HG03066 (cell line): ENCODE measurements at regions not wholly inside any gene's neighbourhood (a gene's known extent, or its start where the extent isn't known, plus 50 kb on each side); places are given as distances from the start of the nearest gene placed in this dataset.

Source experiments
- ATAC-seq: cut with Tn5 transposase; IDR thresholded peaks from one replicate; pipeline ENCODE4 v1.9.1; 2021; ENCODE audit warnings: low read depth; ENCODE audit not compliant: unreplicated experiment

GRCh38 chr20:60586269-60587050 is 628.2 kb downstream of the CDH26 start:
- no peak for ATAC-seq

- ATAC-seq: no peak
These were observed 629.8 kb downstream of the CDH26 start for GRCh38 chr20:60587986-60588385.

DNA sequence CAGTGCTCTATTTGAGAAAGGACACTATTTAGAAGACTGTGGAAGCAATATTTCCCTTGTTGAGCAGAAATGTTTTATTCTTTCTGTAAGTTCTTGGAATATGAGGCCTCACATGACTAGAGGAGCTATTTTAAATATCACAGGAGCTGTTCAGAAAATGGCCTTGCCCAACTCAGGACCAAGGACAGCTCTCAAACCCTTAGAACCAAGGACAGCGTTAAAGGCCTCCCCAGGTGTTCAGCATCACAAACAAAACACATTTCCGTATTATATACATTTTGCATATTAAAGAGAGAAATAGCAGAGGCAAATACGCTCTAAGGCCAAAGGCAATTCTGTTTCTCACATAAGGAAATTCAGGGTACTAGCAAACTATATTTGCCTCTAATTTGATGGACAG is 631.4 kb downstream of the CDH26 start:
- no peak for ATAC-seq

GRCh38 chr20:60591172-60591799 is 633.1 kb downstream of the CDH26 start:
- no peak for ATAC-seq

DNA sequence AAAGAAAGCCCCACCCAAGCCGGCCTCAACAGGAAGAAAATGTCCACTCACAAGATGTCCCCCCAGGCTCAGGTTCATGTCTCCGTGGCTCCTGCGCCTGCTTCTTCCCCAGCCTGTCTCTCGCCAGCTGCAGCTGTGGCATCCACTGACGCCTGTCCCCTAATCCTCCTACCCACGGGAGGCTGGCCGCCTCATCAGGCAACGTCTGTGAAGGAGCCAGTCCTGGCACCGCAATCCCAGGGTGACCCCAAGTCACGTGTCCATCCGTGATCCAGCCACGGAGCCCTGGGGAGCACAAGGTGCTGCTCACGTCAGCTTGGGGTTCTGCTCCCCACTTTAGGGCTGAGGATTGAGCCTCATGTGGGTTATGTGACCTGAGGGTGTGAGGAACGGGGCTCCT is 640.3 kb downstream of the CDH26 start:
- ATAC-seq: no peak

DNA sequence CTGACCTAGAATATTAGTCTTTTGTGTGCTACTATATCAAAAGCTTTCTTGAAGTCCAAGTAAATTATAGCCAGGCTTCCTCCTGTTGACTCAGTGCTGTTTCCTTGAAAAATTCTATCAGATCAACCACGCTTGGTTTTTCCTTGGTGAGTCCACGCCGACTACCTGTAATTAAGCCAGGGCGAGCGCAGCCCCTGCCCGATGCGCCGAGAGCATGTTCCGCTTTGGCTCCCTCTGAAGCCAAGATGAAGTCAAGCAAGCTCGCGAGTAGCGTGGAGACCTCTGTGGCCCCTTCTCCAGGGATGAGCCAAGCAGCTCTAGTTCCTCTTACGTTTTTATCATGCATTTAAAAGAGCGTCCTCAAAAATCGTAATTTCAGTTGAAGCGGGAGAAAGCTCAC is 641.2 kb downstream of the CDH26 start:
- no peak for ATAC-seq

DNA sequence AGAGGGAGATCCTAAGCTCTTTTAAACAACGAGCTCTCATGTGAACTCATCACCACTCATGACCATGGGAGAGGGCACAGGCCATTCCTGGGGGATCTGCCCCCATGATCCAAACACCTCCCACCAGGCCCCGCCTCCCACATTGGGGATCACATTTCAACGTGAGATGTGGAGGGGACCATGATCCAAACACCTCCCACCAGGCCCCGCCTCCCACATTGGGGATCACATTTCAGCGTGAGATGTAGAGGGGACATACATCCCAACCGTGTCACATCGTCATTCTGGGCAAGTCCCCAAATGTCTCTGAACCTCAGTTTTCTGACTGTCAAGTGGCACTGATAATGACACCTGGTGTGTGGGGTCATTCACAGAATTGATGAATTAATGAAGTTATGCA is 641.8 kb downstream of the CDH26 start:
- ATAC-seq: no peak

DNA sequence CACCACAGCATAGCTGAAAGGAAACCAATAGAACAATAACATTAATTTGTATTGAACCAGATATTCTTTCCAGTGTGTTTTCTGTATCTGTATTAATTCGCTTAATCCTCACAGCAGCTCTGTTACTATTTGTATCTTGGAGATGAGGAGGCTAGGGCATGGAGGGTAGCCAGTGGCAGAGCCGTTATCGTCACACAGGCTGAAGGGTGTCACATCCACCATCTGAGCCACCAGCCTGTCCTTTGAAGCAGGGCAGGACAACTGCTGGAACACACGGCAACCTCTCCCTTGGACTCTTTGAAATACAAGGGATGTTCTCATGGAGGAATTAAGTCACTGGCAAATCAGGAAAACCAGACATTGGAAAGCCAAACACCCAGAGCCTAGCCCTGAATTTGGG is 628.0 kb upstream of the CDH4 start:
- ATAC-seq: no peak

DNA sequence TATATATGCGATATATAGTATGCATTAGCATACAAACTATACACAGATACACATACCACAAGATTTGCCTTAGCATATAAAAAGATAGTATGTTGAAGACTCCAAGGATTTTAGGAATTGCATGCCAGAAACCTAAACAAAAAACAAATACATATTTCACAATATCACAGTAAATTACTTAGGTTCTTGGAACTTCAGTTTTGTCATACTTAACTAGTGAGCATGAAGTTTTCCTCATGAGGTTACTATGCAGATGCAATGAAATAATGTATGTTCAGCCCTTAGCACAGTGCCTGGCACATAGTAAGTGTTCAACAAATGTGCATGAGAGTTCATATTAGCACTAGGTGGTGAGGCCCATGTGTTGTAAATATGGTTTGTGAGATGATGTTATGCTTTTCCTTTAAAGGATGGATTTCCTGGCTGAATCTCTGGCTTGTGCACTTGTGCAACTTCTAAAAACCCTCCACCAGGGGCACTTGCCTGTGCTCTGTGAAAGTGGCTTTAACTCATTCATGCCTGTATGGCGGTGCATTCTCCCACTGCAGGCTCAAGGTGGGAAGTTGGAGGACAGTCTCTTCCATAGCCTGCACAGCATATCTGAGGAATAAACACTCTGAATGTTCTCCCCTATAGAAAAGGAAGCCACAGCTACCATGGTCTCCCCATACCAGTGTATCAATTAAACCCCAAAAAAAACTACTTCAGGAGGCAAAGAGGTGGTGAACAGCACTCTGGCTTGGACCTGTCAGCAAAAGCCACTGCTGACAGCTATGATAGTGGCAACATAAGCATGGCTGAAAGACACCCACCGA is 624.1 kb upstream of the CDH4 start:
- ATAC-seq: no peak

DNA sequence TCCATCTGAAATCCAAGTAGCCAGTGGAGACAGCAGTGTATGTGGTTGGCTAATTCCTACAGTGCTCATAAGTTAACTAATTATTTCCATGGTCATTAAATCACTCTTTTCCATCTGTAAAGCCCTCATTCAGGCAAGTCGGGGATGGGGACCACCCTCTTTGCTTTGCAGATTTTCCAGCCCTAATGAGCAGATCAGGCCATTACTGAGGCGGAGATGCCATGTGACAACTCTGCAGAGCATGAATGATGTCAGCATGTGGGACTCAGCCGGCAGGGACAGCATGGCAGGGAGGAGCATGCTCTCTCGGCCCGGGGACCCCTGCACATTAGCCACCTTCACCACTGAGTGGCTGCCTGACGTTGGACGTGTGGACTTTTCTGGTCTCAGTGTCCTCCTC is 623.3 kb upstream of the CDH4 start:
- no peak for ATAC-seq

GRCh38 chr20:60629206-60629605 is 622.9 kb upstream of the CDH4 start:
- no peak for ATAC-seq

GRCh38 chr20:60630609-60631008 is 621.5 kb upstream of the CDH4 start:
- no peak for ATAC-seq

DNA sequence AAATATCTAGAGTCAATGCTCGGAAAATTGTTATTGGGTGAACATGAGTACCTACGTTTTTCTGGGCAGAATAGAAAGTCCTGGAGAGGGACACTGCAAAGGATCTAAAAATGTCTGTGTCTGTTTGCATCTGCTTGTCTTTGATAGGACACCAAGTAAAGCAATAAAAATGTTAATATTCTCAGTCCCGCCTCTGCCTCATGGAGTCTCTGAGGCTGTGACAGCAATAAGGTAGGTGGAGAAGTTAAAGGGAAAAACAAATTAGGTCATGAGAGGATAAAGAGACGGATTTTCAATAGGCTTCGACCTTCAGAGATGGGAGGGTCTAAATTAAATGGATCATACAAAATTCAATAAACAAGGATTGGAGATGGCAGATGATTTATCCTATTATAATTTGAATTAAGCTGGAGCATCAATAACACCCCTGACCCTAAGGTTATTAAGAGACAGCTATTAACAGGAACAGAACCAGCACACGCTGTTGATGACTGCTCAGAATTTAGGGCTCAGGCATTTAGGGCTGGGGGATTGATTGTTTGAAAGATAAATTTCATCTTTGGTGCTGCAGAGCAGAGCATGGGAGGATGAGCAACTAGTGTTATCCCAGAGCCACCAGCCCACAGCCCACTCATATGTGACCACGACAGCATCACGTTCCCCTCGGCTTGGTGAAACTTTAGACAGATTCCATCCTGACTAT is 620.3 kb upstream of the CDH4 start:
- no peak for ATAC-seq

DNA sequence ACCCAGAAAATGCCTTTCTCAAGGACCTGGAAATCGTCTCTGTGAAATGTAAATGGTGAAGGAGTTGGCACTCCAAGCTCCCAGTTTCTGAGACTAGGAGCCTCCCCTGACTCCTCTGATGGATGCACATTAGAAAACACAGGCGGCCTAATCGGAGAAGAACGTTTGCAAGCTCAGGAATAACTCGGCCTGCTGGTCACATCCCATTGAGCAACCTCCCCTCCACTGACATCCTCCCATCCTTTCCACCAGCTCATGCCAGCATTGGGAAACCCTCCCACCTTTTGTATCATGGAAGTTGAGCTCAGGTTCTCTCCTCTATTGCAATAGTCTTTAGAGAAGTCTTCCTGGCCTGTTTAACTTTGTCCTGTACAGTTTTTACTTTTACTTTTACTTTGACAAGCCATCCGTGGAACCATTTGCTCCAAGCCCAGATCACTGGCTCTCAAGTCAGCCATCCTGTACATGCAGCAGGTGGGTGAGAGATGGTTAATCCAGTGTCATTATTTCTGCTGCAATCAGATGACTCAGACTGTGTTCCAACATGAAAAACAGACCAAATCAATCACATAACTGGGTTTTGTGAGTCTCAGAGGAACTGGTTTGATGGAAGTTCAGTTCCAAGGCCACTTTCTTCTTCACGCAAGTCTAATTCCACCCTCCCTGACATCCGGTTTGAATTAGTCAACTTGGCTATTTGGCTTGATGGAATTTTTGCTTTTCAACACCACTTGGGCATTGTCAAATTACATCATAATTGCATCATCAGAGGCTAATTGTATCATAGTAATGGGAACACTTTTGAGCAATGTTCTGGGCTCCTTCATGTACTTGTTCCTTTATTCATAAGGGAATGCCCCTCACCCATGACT is 619.4 kb upstream of the CDH4 start:
- ATAC-seq: no peak

DNA sequence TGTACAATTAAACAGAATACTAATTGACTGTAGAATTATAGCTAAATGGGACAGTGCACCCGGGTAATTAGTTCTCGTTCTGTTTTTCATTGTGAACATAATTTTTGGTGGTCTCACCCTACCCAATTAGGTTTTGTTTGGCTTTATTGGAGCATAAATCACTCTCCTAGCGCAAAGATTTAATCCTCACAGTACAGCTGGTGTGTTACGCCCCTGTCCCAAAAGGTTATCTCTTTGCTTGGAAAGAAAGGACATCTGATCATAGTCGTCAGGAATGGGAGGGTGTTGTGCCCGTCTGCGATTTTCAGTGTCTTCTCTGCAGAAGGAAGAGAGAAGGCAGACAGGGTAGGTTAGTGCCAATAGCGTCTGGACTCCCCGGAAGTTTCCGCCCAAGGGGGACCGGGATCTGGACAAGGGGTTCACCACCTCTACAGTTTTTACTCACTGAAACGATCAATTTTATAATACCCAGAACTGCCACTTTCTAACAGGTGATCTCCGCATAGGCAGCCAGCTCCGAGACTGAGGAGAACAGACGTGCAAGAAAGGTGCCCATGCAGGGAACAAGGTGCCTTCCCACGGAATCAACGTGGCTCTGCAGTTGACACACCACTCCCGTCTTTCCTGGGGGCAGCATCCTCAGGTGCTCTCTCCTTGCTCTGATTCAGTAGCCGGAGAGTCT is 617.4 kb upstream of the CDH4 start:
- no peak for ATAC-seq

DNA sequence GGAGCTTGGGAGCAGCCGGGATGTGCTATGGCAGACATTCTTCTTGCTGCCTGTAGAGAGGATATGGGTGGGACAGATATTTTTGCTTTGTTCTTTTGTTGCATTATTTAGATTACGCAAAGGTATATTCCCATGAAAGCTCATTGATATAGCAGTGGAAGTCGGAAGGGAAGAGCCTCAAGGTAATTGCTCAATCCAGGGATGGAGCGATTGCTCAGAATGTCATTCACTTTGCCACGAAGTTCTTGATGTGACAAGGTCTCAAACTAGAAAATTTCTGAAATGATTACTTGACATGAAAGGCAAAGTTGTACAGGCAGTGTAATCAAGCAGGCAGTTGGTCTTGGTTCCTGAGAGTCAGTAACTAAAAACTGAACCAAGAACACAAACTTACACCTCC is 615.6 kb upstream of the CDH4 start:
- ATAC-seq: no peak

DNA sequence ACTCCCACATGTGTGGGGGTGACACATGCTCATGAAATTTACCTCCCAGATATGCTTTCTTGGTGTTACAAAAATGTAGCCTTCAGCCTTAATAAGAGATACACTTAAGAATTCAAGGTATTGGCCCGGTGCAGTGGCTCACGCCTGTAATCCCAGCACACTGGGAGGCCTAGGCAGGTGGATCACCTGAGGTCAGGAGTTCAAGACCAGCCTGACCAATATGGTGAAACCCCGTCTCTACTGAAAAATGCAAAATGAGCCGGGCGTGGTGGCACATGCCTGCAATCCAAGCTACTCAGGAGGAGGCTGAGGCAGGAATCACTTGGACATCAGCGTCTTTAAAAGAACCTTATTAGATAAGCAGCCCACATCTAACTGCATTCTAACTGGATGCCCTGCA is 614.3 kb upstream of the CDH4 start:
- ATAC-seq: no peak

DNA sequence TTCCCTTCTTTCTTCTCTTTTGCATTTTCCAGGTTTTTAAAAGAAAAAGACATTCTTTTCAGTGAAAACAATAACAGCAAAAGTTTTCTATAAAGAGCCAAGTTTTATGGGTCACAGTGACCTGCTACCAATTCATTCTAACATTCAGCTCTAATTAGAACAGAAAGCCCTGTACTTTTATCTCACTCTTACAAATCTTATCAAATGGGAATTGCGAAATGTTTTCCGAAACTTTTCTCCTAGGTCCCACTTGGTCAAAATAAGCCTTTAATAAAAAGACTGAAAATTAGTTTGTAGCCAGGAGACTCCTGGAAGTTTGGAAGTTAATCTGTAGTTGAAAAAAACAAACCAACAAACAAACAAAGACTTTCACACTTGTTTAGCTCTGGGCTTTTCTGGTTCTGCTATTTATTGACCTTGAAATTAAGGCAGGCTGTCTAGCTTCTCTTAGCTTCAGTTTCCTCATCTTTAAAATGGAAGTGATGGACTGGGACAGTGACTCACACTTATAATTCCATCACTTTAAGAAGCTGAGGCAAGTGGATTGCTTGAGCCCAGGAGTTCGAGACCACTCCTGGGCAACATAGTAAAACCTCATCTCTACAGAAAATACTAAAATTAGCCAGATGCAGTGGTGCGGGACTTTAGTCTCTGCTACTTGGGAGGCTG is 613.5 kb upstream of the CDH4 start:
- no peak for ATAC-seq

- ATAC-seq: no peak
These were observed 610.1 kb upstream of the CDH4 start for GRCh38 chr20:60641879-60642447.
